Astrocyte (in vitro differentiated cells and primary cell): ENCODE measurements at regions not wholly inside any gene's neighbourhood (a gene's known extent, or its start where the extent isn't known, plus 50 kb on each side); places are given as distances from the start of the nearest gene placed in this dataset.

Experiments used
- CTCF ChIP-seq: IDR thresholded peaks from 2 replicates; pipeline ENCODE4 v1.5.1; 2011; ENCODE audit warnings: low read depth, mild to moderate bottlenecking, inconsistent platforms, low read length, moderate library complexity; ENCODE audit not compliant: insufficient read depth
- EZH2 ChIP-seq: IDR thresholded peaks from 2 replicates; pipeline ENCODE4 v1.6.1; 2012; ENCODE audit warnings: mild to moderate bottlenecking, low read length, inconsistent platforms; ENCODE audit not compliant: insufficient read depth

DNA sequence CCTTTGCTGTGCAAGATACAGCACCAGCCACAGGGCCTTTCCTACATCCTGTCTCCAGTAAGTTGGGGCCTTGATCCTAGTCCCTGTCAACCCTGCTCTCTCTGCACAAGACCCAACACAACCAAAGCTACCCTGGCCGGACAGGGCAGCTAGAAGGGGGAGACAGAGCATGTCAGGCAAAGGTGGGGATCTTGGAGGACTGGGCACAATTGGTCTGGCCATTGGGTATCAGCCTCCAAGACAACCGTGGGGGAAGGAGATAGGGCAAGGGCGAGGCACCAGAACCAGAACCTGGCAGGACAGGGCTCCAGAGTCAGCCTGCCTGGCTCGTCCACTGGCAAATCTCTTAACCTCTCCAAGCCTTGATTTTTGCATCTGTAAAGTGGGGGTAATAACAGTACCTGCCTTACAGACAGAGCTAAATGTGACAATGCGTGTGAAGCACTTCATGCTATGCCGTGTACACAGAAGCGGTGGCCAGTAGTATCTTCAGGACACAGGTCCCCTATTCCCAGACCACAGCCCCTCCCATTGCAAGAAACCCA is 51.6 kb upstream of the CDKN2AIPNL start:
- no peak for TF ChIP-seq CTCF
- TF ChIP-seq EZH2, result no peak
